Endometrial microvascular endothelial cells (primary cell): ENCODE measurements at regions not wholly inside any gene's neighbourhood (a gene's known extent, or its start where the extent isn't known, plus 50 kb on each side); places are given as distances from the start of the nearest gene placed in this dataset.

Experiments used
- in situ Hi-C: cut with HindIII; loops from 2 replicates; pipeline ENCODE4 v1.10.0; 2017; ENCODE audit warnings: low sequenced_read_pairs, low pct_unique_long_range_greater_than_20kb; ENCODE audit errors: inconsistent ontology term

GRCh38 chrX:68944211-68944610, 115.4 kb downstream of the EFNB1 start:
- in situ Hi-C loops = no loop called here

- in situ Hi-C loops = no loop called here
These were observed 114.0 kb downstream of the EFNB1 start for GRCh38 chrX:68942840-68943239.

- in situ Hi-C loops = no loop called here
These were observed 113.3 kb downstream of the EFNB1 start for GRCh38 chrX:68942104-68942503.

GRCh38 chrX:68941385-68941952, 112.6 kb downstream of the EFNB1 start:
- in situ Hi-C loops = no loop called here

GRCh38 chrX:68940601-68941000, 111.8 kb downstream of the EFNB1 start:
- in situ Hi-C loops = no loop called here

GRCh38 chrX:68939868-68940267, 111.0 kb downstream of the EFNB1 start:
- in situ Hi-C loops = no loop called here

- in situ Hi-C loops = no loop called here
These were observed 109.6 kb downstream of the EFNB1 start for GRCh38 chrX:68938244-68939004.

GRCh38 chrX:68937581-68937980, 108.8 kb downstream of the EFNB1 start:
- in situ Hi-C loops = no loop called here

GRCh38 chrX:68936608-68937007, 107.8 kb downstream of the EFNB1 start:
- in situ Hi-C loops = no loop called here

- in situ Hi-C loops = no loop called here
These were observed 107.3 kb downstream of the EFNB1 start for GRCh38 chrX:68936126-68936525.

- in situ Hi-C loops = no loop called here
These were observed 106.5 kb downstream of the EFNB1 start for GRCh38 chrX:68935362-68935761.

GRCh38 chrX:68934922-68935321, 106.1 kb downstream of the EFNB1 start:
- in situ Hi-C loops = no loop called here

GRCh38 chrX:68934421-68934820, 105.6 kb downstream of the EFNB1 start:
- in situ Hi-C loops = no loop called here

GRCh38 chrX:68932611-68933010, 103.8 kb downstream of the EFNB1 start:
- in situ Hi-C loops = no loop called here

- in situ Hi-C loops = no loop called here
These were observed 102.5 kb downstream of the EFNB1 start for GRCh38 chrX:68931345-68931744.

- in situ Hi-C loops = no loop called here
These were observed 101.9 kb downstream of the EFNB1 start for GRCh38 chrX:68930542-68931317.

- in situ Hi-C loops = no loop called here
These were observed 100.7 kb downstream of the EFNB1 start for GRCh38 chrX:68929332-68930150.

- in situ Hi-C loops = no loop called here
These were observed 99.6 kb downstream of the EFNB1 start for GRCh38 chrX:68928401-68928800.

- in situ Hi-C loops = no loop called here
These were observed 98.4 kb downstream of the EFNB1 start for GRCh38 chrX:68927178-68927577.
